Astrocyte (in vitro differentiated cells and primary cell): ENCODE measurements at regions not wholly inside any gene's neighbourhood (a gene's known extent, or its start where the extent isn't known, plus 50 kb on each side); places are given as distances from the start of the nearest gene placed in this dataset.

Source experiments
- DNase-seq: peaks from one replicate; pipeline ENCODE4 v3.0.0-alpha.2; 2010; ENCODE audit warnings: low read depth
- FAIRE-seq: peaks from 2 replicates; lab custom pipeline; 2011; peaks lifted over from hg19 to GRCh38; lab: Jason Lieb, UNC
- H2AFZ ChIP-seq: 2 replicates; pipeline ENCODE4 v1.6.0; 2012; ENCODE audit warnings: low read depth, low read length, inconsistent platforms
- H3K27ac ChIP-seq: 2 replicates; pipeline ENCODE4 v1.5.1; 2011; ENCODE audit warnings: low read depth, low read length, inconsistent platforms
- H3K27me3 ChIP-seq: 2 replicates; pipeline ENCODE4 v1.6.0; 2011; ENCODE audit warnings: low read length, inconsistent platforms; ENCODE audit not compliant: insufficient read depth
- H3K36me3 ChIP-seq: 2 replicates; pipeline ENCODE4 v1.5.1; 2011; ENCODE audit warnings: low read length, inconsistent platforms; ENCODE audit not compliant: insufficient read depth
- H3K4me1 ChIP-seq: 2 replicates; pipeline ENCODE4 v1.5.1; 2011; ENCODE audit warnings: low read length, inconsistent platforms; ENCODE audit not compliant: insufficient read depth
- H3K4me2 ChIP-seq: 2 replicates; pipeline ENCODE4 v1.6.0; 2012; ENCODE audit warnings: low read length, inconsistent platforms
- H3K4me3 ChIP-seq: 2 replicates; pipeline ENCODE4 v1.5.1; 2011; ENCODE audit warnings: low read depth, mild to moderate bottlenecking, low read length, inconsistent platforms; ENCODE audit not compliant: insufficient read depth
- H3K79me2 ChIP-seq: 2 replicates; pipeline ENCODE4 v1.6.0; 2012; ENCODE audit warnings: mild to moderate bottlenecking, low read length, inconsistent platforms; ENCODE audit not compliant: insufficient read depth
- H3K9ac ChIP-seq: 2 replicates; pipeline ENCODE4 v1.6.0; 2012; ENCODE audit warnings: mild to moderate bottlenecking, low read length, inconsistent platforms
- H3K9me3 ChIP-seq: 2 replicates; pipeline ENCODE4 v1.5.1; 2012; ENCODE audit warnings: low read depth, mild to moderate bottlenecking, low read length, inconsistent platforms; ENCODE audit not compliant: insufficient read depth
- H4K20me1 ChIP-seq: 2 replicates; pipeline ENCODE4 v1.6.0; 2012; ENCODE audit warnings: low read length, inconsistent platforms; ENCODE audit not compliant: insufficient read depth
- H3K27ac Mint-ChIP-seq: one replicate; pipeline ENCODE4 v1.8.0; 2021; ENCODE audit warnings: mild to moderate bottlenecking, mixed read lengths; ENCODE audit not compliant: unreplicated experiment
- H3K27me3 Mint-ChIP-seq: one replicate; pipeline ENCODE4 v1.8.0; 2021; ENCODE audit warnings: low read depth, mixed read lengths; ENCODE audit not compliant: unreplicated experiment
- H3K36me3 Mint-ChIP-seq: one replicate; pipeline ENCODE4 v1.8.0; 2021; ENCODE audit warnings: low read depth, mixed read lengths; ENCODE audit not compliant: unreplicated experiment
- H3K4me1 Mint-ChIP-seq: one replicate; pipeline ENCODE4 v1.8.0; 2021; ENCODE audit warnings: low read depth, mixed read lengths; ENCODE audit not compliant: unreplicated experiment
- H3K4me3 Mint-ChIP-seq: one replicate; pipeline ENCODE4 v1.8.0; 2021; ENCODE audit warnings: mild to moderate bottlenecking, moderate library complexity, mixed read lengths; ENCODE audit not compliant: unreplicated experiment
- H3K9me3 Mint-ChIP-seq: one replicate; pipeline ENCODE4 v1.8.0; 2021; ENCODE audit warnings: mild to moderate bottlenecking, mixed read lengths; ENCODE audit not compliant: unreplicated experiment
- EZH2 ChIP-seq: IDR thresholded peaks from 2 replicates; pipeline ENCODE4 v1.6.1; 2012; ENCODE audit warnings: mild to moderate bottlenecking, low read length, inconsistent platforms; ENCODE audit not compliant: insufficient read depth
- TF ChIP-seq, protein P1 (sequence below): IDR thresholded peaks from 2 replicates; pipeline ENCODE4 v1.5.1; 2011; ENCODE audit warnings: low read depth, mild to moderate bottlenecking, inconsistent platforms, low read length, moderate library complexity; ENCODE audit not compliant: insufficient read depth

DNA sequence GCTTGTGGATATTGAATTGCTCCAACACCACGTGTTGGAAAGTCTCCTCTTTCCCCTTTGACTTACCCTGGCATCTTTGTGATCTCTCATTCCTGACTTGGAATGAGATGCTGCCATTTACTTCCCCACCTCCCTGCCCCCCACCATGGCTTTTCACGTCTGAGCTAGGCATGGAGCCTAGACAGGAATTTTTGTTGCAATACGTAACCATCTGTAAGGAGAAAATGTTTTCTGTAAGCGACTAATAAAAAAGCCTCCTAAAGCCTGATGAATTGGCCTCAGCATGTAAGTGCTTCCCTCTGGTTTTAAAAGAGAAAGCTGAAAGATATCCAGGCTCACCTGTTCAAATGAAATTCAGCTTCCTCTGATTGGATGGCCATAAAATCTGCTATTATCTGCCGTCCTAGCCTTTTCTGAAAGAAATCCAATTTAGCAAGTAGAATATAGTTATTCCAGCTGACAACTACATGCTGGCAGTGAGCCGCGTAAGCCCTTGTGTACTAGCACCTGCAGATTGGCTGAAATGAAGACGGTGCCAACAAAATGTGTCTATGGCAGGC is 200.1 kb downstream of the NSG2 start:
- no peaks in the 10 kb centered on the region for H3K4me1 Mint-ChIP-seq
- no peak overlapping the region for H3K27ac ChIP-seq
- H3K27me3 Mint-ChIP-seq = peaks cover 10% of the 10 kb centered on the region

DNA sequence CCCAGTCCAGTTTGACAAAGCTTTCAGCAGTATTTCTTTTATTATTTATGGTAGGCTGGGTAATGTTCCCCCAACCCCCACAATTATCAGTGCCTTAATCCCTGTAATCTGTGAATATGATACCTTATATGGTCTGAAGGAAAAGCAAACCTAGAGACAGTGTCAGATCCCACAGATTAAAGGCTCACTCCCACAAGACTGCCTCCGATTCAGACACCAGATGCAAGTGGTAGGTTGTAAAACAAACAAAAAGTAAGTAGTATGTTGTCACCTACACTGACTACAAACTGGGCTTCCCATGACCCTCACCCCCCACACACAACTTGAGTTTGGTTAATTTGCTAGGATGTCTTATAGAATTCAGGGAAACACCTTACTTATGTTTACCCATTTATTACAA is 201.2 kb downstream of the NSG2 start:
- Histone ChIP-seq H3K9me3 (no peaks in the 10 kb centered on the region), H3K4me3 (no peak overlapping the region), H3K27me3 (no peaks in the 10 kb centered on the region), H3K27ac (no peak overlapping the region), H3K36me3 (no peaks in the 10 kb centered on the region), H3K4me2 (no peak overlapping the region), H3K4me1 (no peaks in the 10 kb centered on the region), H3K79me2 (no peaks in the 10 kb centered on the region), H2AFZ (no peak overlapping the region), H3K9ac (no peak overlapping the region), H4K20me1 (no peaks in the 10 kb centered on the region)
- no peak for FAIRE-seq
- H3K27me3 Mint-ChIP-seq = peaks cover 6% of the 10 kb centered on the region
- TF ChIP-seq EZH2 = no peak
- TF ChIP-seq, protein P1, sequence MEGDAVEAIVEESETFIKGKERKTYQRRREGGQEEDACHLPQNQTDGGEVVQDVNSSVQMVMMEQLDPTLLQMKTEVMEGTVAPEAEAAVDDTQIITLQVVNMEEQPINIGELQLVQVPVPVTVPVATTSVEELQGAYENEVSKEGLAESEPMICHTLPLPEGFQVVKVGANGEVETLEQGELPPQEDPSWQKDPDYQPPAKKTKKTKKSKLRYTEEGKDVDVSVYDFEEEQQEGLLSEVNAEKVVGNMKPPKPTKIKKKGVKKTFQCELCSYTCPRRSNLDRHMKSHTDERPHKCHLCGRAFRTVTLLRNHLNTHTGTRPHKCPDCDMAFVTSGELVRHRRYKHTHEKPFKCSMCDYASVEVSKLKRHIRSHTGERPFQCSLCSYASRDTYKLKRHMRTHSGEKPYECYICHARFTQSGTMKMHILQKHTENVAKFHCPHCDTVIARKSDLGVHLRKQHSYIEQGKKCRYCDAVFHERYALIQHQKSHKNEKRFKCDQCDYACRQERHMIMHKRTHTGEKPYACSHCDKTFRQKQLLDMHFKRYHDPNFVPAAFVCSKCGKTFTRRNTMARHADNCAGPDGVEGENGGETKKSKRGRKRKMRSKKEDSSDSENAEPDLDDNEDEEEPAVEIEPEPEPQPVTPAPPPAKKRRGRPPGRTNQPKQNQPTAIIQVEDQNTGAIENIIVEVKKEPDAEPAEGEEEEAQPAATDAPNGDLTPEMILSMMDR = no peak
- H3K27ac Mint-ChIP-seq = no peak overlapping the region
- no peaks in the 10 kb centered on the region for H3K4me1 Mint-ChIP-seq
- DNase-seq = no peak
- H3K9me3 Mint-ChIP-seq = no peaks in the 10 kb centered on the region
- no peak overlapping the region for H3K4me3 Mint-ChIP-seq
- no peaks in the 10 kb centered on the region for H3K36me3 Mint-ChIP-seq

More for the DNA sequence above, 200.1 kb downstream of the NSG2 start:
- Mint-ChIP-seq H3K9me3 (no peaks in the 10 kb centered on the region), H3K4me3 (no peak overlapping the region), H3K27ac (no peak overlapping the region), H3K36me3 (no peaks in the 10 kb centered on the region)
- no peak for FAIRE-seq
- Histone ChIP-seq H3K4me3 (no peak overlapping the region), H3K9me3 (no peaks in the 10 kb centered on the region), H3K79me2 (no peaks in the 10 kb centered on the region), H3K4me2 (peak overlapping the region; percentile 39), H3K4me1 (no peaks in the 10 kb centered on the region), H3K9ac (peak overlapping the region; percentile 16), H2AFZ (no peak overlapping the region), H3K27me3 (no peaks in the 10 kb centered on the region), H4K20me1 (no peaks in the 10 kb centered on the region), H3K36me3 (no peaks in the 10 kb centered on the region)
- TF ChIP-seq EZH2 = no peak
- TF ChIP-seq, protein P1 = no peak
- peak; percentile 67 for DNase-seq

DNA sequence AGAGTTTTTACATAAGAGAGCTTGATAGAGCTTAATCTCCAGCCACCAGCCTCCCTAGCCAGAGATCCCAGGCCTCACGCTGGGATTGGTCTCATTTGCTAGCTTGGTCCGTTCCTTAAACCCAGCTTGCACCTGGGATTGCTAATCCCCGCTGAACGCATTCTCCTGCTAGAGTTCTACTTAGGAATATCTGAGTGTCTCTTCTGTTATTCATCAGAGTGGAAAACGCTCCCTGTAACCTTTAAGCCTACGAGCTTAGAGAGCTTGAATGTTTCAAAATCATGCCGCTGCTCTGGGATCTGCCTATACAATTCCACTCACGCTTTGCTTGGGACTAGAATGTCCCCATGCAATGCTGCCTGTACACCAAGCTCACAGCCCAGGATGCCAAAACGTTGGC is 201.8 kb downstream of the NSG2 start:
- Histone ChIP-seq H3K4me3 (no peak overlapping the region), H3K79me2 (no peaks in the 10 kb centered on the region), H3K27me3 (no peaks in the 10 kb centered on the region), H2AFZ (no peak overlapping the region), H3K36me3 (no peaks in the 10 kb centered on the region), H4K20me1 (no peaks in the 10 kb centered on the region), H3K27ac (no peak overlapping the region), H3K9ac (no peak overlapping the region), H3K4me2 (no peak overlapping the region), H3K4me1 (no peaks in the 10 kb centered on the region), H3K9me3 (no peaks in the 10 kb centered on the region)
- Mint-ChIP-seq H3K27me3 (peaks cover 3% of the 10 kb centered on the region), H3K27ac (no peak overlapping the region), H3K4me3 (no peak overlapping the region), H3K9me3 (no peaks in the 10 kb centered on the region), H3K36me3 (no peaks in the 10 kb centered on the region), H3K4me1 (no peaks in the 10 kb centered on the region)
- DNase-seq (no peak), FAIRE-seq (no peak)
- TF ChIP-seq, protein P1 = no peak
- TF ChIP-seq EZH2 = no peak
